ENCODE measurements at regions not wholly inside any gene's neighbourhood (a gene's known extent, or its start where the extent isn't known, plus 50 kb on each side); places are given as distances from the start of the nearest gene placed in this dataset.

GRCh38 chr13:71005919-71006318, 861.1 kb downstream of the DACH1 start:
- TF ChIP-seq EP300 (IDR thresholded peaks at IDR 0.05; ENCODE audit: low read depth) (no peak), CTCF (IDR thresholded peaks at IDR 0.05) (no peak)
